GM12873 (cell line): ENCODE measurements at regions not wholly inside any gene's neighbourhood (a gene's known extent, or its start where the extent isn't known, plus 50 kb on each side); places are given as distances from the start of the nearest gene placed in this dataset.

ENCODE experiments used
- CTCF ChIP-seq: IDR thresholded peaks from 2 replicates; pipeline ENCODE4 v1.5.1; 2012; ENCODE audit warnings: low read depth, mild to moderate bottlenecking, moderate library complexity, low read length, control low read depth; ENCODE audit not compliant: insufficient read depth; ENCODE audit errors: missing control alignments

GRCh38 chr4:65799513-65799912 lies 129.2 kb upstream of the EPHA5 start:
- TF ChIP-seq CTCF, result no peak

GRCh38 chr4:65798498-65799127 lies 128.3 kb upstream of the EPHA5 start:
- no peak for TF ChIP-seq CTCF

- no peak for TF ChIP-seq CTCF
Measured at GRCh38 chr4:65791812-65792308, 121.6 kb upstream of the EPHA5 start.

- no peak for TF ChIP-seq CTCF
Measured at GRCh38 chr4:65791111-65791811, 121.0 kb upstream of the EPHA5 start.

GRCh38 chr4:65789805-65790204 lies 119.5 kb upstream of the EPHA5 start:
- no peak for TF ChIP-seq CTCF

GRCh38 chr4:65789341-65789740 lies 119.1 kb upstream of the EPHA5 start:
- TF ChIP-seq CTCF, result no peak

- TF ChIP-seq CTCF, result no peak
Measured at GRCh38 chr4:65777270-65777669, 107.0 kb upstream of the EPHA5 start.
